ENCODE measurements at regions not wholly inside any gene's neighbourhood (a gene's known extent, or its start where the extent isn't known, plus 50 kb on each side); places are given as distances from the start of the nearest gene placed in this dataset.

- TF ChIP-seq EP300 (IDR thresholded peaks at IDR 0.05): no peak
- TF ChIP-seq CTCF (IDR thresholded peaks at IDR 0.05): no peak
- TF ChIP-seq POLR2A (IDR thresholded peaks at IDR 0.05; ENCODE audit: low read depth): no peak
These were observed 326.3 kb upstream of the ETAA1 start for GRCh38 chr2:67070826-67071225.

Measured in esophagus muscularis mucosa (tissue), 4 donors.